ENCODE measurements at regions not wholly inside any gene's neighbourhood (a gene's known extent, or its start where the extent isn't known, plus 50 kb on each side); places are given as distances from the start of the nearest gene placed in this dataset.

DNA sequence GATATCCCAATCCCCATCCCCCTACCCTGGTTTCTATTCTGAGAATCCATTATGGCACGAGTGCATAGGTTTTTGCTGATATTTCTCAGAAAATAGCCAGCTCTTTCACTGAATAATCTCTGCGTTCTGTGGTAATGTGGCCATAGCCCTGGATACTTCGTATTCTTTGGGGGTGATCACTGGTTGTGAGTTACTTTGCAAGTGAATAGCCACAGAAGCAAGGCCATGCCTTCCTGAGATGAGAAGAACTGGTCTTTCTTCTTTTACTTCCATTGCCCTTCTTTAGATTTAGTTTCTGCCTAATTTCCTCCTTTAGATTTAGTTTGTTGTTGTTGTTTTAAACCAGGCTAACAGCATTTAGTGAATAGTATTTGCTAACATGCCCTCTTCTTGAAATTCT lies 323.4 kb downstream of the CDC14C start:
- TF ChIP-seq, protein P1, sequence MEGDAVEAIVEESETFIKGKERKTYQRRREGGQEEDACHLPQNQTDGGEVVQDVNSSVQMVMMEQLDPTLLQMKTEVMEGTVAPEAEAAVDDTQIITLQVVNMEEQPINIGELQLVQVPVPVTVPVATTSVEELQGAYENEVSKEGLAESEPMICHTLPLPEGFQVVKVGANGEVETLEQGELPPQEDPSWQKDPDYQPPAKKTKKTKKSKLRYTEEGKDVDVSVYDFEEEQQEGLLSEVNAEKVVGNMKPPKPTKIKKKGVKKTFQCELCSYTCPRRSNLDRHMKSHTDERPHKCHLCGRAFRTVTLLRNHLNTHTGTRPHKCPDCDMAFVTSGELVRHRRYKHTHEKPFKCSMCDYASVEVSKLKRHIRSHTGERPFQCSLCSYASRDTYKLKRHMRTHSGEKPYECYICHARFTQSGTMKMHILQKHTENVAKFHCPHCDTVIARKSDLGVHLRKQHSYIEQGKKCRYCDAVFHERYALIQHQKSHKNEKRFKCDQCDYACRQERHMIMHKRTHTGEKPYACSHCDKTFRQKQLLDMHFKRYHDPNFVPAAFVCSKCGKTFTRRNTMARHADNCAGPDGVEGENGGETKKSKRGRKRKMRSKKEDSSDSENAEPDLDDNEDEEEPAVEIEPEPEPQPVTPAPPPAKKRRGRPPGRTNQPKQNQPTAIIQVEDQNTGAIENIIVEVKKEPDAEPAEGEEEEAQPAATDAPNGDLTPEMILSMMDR (IDR thresholded peaks at IDR 0.05) = no peak
- TF ChIP-seq POLR2A (IDR thresholded peaks at IDR 0.05) = no peak
